ENCODE measurements at regions not wholly inside any gene's neighbourhood (a gene's known extent, or its start where the extent isn't known, plus 50 kb on each side); places are given as distances from the start of the nearest gene placed in this dataset.

DNA sequence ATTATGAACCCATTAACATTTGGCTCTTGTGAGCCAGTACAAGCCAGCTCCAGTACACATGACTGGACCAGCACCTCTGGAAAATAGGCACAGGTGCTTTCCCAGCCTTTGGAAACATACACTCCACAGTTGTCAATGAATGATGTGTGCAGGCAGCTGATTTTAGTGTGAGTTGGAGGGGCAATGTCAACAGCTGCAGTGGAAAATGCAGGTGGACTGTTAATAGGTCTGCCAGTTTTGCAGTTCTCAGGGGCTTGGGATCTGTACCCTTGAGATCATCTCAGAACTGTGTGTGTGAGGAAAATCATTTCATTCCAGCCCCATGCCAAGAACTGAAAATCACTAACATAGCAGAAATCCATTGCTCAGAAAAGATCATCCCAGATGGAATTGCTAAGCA lies 81.7 kb upstream of the CHRDL1 start:
- ChIA-PET POLR2A (no interaction called here), SMC1A (ENCODE audit: uncharacterized antibody, unreplicated experiment) (no interaction called here), CTCF (interaction anchor here (1.1 kb wide), 1 partner anchor 23 kb away, joined by 3 read pairs; no protein-coding TSS in a partner anchor), RAD21 (ENCODE audit: unreplicated experiment) (no interaction called here)
- Histone ChIP-seq H3K36me3 (ENCODE audit: control insufficient read depth in 2 of 2, insufficient read depth in 2 of 2, low read length in 1 of 2) (no peaks in the 10 kb centered on the region), H2AFZ (ENCODE audit: control insufficient read depth, low read depth, low read length) (no peak overlapping the region), H3K79me2 (ENCODE audit: control insufficient read depth, insufficient read depth, low read length) (no peaks in the 10 kb centered on the region), H3K4me2 (ENCODE audit: control insufficient read depth, insufficient read depth) (no peak overlapping the region), H3K9me3 (replicated peaks; ENCODE audit: control insufficient read depth, insufficient read depth, low read length) (no peaks in the 10 kb centered on the region; the same call in 2 of the 3 replicates), H3K27ac (ENCODE audit: control insufficient read depth, insufficient read depth) (no peak overlapping the region), H4K20me1 (ENCODE audit: control insufficient read depth, insufficient read depth) (no peaks in the 10 kb centered on the region), H3K27me3 (replicated peaks in 1 of 2; ENCODE audit: control insufficient read depth in 2 of 2, insufficient read depth in 2 of 2, low read length in 1 of 2) (no peaks in the 10 kb centered on the region), H3K9ac (ENCODE audit: control insufficient read depth, insufficient read depth, low read length) (no peak overlapping the region), H3K4me1 (ENCODE audit: control insufficient read depth, insufficient read depth, low read length) (no peaks in the 10 kb centered on the region), H3K4me3 (no peak overlapping the region)
- FAIRE-seq (no peak), ATAC-seq (no peak), DNase-seq (ENCODE audit: low read depth, low spot score) (no peak)
- no TSS peak for BruUV-seq (replicated peaks)
- in situ Hi-C loops (cut with MboI) (no loop called here), intact Hi-C loops (cut with micrococcal nuclease; ENCODE audit: unreplicated experiment) (no loop called here)
- TF ChIP-seq BCL11A (IDR thresholded peaks at IDR 0.05; ENCODE audit: low read depth, low read length) (no peak), SREBF1 (IDR thresholded peaks at IDR 0.05; ENCODE audit: low read length) (no peak), ZSCAN29 (IDR thresholded peaks at IDR 0.05) (no peak), EZH2 (IDR thresholded peaks at IDR 0.05; ENCODE audit: borderline replicate concordance, control insufficient read depth, low read depth, low read length) (no peak), IKZF2 (IDR thresholded peaks at IDR 0.05) (no peak), NR2C2 (IDR thresholded peaks at IDR 0.05; ENCODE audit: borderline replicate concordance, control insufficient read depth, insufficient read length, low read depth) (no peak), BHLHE40 (IDR thresholded peaks at IDR 0.05; ENCODE audit: borderline replicate concordance in 1 of 2, low read depth in 2 of 2, low read length in 1 of 2) (no peak), NR2C1 (IDR thresholded peaks at IDR 0.05) (no peak), FOXK2 (IDR thresholded peaks at IDR 0.05) (no peak), YY1 (IDR thresholded peaks at IDR 0.05; ENCODE audit: low read depth, low read length) (no peak), GATAD2B (conservative IDR thresholded peaks at IDR 0.05; ENCODE audit: low read depth) (no peak), ZNF274 (IDR thresholded peaks at IDR 0.05; ENCODE audit: insufficient read depth, insufficient read length) (no peak), ETV6 (conservative IDR thresholded peaks at IDR 0.05 in 1 of 2, IDR thresholded peaks at IDR 0.05 in 1 of 2; ENCODE audit: borderline replicate concordance in 1 of 2, low read depth in 1 of 2) (no peak), STAT1 (conservative IDR thresholded peaks at IDR 0.05) (no peak), NFYB (IDR thresholded peaks at IDR 0.05; ENCODE audit: insufficient read depth, low read depth, low read length) (no peak)
- TF ChIP-seq, protein P1, sequence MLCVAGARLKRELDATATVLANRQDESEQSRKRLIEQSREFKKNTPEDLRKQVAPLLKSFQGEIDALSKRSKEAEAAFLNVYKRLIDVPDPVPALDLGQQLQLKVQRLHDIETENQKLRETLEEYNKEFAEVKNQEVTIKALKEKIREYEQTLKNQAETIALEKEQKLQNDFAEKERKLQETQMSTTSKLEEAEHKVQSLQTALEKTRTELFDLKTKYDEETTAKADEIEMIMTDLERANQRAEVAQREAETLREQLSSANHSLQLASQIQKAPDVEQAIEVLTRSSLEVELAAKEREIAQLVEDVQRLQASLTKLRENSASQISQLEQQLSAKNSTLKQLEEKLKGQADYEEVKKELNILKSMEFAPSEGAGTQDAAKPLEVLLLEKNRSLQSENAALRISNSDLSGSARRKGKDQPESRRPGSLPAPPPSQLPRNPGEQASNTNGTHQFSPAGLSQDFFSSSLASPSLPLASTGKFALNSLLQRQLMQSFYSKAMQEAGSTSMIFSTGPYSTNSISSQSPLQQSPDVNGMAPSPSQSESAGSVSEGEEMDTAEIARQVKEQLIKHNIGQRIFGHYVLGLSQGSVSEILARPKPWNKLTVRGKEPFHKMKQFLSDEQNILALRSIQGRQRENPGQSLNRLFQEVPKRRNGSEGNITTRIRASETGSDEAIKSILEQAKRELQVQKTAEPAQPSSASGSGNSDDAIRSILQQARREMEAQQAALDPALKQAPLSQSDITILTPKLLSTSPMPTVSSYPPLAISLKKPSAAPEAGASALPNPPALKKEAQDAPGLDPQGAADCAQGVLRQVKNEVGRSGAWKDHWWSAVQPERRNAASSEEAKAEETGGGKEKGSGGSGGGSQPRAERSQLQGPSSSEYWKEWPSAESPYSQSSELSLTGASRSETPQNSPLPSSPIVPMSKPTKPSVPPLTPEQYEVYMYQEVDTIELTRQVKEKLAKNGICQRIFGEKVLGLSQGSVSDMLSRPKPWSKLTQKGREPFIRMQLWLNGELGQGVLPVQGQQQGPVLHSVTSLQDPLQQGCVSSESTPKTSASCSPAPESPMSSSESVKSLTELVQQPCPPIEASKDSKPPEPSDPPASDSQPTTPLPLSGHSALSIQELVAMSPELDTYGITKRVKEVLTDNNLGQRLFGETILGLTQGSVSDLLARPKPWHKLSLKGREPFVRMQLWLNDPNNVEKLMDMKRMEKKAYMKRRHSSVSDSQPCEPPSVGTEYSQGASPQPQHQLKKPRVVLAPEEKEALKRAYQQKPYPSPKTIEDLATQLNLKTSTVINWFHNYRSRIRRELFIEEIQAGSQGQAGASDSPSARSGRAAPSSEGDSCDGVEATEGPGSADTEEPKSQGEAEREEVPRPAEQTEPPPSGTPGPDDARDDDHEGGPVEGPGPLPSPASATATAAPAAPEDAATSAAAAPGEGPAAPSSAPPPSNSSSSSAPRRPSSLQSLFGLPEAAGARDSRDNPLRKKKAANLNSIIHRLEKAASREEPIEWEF (IDR thresholded peaks at IDR 0.05; ENCODE audit: insufficient replicate concordance, low read depth, low read length), result no peak
- TF ChIP-seq, protein P2, sequence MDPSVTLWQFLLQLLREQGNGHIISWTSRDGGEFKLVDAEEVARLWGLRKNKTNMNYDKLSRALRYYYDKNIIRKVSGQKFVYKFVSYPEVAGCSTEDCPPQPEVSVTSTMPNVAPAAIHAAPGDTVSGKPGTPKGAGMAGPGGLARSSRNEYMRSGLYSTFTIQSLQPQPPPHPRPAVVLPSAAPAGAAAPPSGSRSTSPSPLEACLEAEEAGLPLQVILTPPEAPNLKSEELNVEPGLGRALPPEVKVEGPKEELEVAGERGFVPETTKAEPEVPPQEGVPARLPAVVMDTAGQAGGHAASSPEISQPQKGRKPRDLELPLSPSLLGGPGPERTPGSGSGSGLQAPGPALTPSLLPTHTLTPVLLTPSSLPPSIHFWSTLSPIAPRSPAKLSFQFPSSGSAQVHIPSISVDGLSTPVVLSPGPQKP (IDR thresholded peaks at IDR 0.05; ENCODE audit: low read depth, low read length), result no peak
- TF ChIP-seq, protein P3, sequence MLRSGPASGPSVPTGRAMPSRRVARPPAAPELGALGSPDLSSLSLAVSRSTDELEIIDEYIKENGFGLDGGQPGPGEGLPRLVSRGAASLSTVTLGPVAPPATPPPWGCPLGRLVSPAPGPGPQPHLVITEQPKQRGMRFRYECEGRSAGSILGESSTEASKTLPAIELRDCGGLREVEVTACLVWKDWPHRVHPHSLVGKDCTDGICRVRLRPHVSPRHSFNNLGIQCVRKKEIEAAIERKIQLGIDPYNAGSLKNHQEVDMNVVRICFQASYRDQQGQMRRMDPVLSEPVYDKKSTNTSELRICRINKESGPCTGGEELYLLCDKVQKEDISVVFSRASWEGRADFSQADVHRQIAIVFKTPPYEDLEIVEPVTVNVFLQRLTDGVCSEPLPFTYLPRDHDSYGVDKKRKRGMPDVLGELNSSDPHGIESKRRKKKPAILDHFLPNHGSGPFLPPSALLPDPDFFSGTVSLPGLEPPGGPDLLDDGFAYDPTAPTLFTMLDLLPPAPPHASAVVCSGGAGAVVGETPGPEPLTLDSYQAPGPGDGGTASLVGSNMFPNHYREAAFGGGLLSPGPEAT (IDR thresholded peaks at IDR 0.05; ENCODE audit: low read depth), result no peak
